ENCODE measurements at regions not wholly inside any gene's neighbourhood (a gene's known extent, or its start where the extent isn't known, plus 50 kb on each side); places are given as distances from the start of the nearest gene placed in this dataset.

GRCh38 chr2:23029111-23029510 lies 355.9 kb upstream of the KLHL29 start:
- Histone ChIP-seq H4K20me1 (ENCODE audit: control insufficient read depth, extremely low read depth, insufficient read depth, low read length) (no peaks in the 10 kb centered on the region), H3K27ac (ENCODE audit: insufficient read depth, low read length) (no peak overlapping the region), H3K9me3 (ENCODE audit: control insufficient read depth, insufficient read depth, low read depth, low read length) (no peaks in the 10 kb centered on the region), H2AFZ (ENCODE audit: low read length) (no peak overlapping the region), H3K27me3 (ENCODE audit: control insufficient read depth, insufficient read depth, low read length) (no peaks in the 10 kb centered on the region), H3K79me2 (ENCODE audit: control insufficient read depth, insufficient read depth, low read length) (no peaks in the 10 kb centered on the region), H3K4me2 (ENCODE audit: extremely low read depth, insufficient read depth, low read length) (no peak overlapping the region), H3K4me3 (replicated peaks in 1 of 4; ENCODE audit: control extremely low read depth in 1 of 4, insufficient read depth in 1 of 4, low read depth in 3 of 4, low read length in 4 of 4) (no peak overlapping the region), H3K36me3 (ENCODE audit: control insufficient read depth, insufficient read depth, low read length) (no peaks in the 10 kb centered on the region), H3K4me1 (ENCODE audit: control insufficient read depth, extremely low read depth, insufficient read depth, low read length) (no peaks in the 10 kb centered on the region), H3K9ac (ENCODE audit: insufficient read depth, low read length) (no peak overlapping the region)
- no peak for TF ChIP-seq EZH2 (IDR thresholded peaks at IDR 0.05; ENCODE audit: low read length, missing control alignments)
- TF ChIP-seq, protein P1, sequence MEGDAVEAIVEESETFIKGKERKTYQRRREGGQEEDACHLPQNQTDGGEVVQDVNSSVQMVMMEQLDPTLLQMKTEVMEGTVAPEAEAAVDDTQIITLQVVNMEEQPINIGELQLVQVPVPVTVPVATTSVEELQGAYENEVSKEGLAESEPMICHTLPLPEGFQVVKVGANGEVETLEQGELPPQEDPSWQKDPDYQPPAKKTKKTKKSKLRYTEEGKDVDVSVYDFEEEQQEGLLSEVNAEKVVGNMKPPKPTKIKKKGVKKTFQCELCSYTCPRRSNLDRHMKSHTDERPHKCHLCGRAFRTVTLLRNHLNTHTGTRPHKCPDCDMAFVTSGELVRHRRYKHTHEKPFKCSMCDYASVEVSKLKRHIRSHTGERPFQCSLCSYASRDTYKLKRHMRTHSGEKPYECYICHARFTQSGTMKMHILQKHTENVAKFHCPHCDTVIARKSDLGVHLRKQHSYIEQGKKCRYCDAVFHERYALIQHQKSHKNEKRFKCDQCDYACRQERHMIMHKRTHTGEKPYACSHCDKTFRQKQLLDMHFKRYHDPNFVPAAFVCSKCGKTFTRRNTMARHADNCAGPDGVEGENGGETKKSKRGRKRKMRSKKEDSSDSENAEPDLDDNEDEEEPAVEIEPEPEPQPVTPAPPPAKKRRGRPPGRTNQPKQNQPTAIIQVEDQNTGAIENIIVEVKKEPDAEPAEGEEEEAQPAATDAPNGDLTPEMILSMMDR (conservative IDR thresholded peaks at IDR 0.05 in 1 of 2, IDR thresholded peaks at IDR 0.05 in 1 of 2; ENCODE audit: low read depth in 1 of 2, low read length in 2 of 2), result no peak
- no peak for DNase-seq (ENCODE audit: low read depth in 2 of 2)

DNA sequence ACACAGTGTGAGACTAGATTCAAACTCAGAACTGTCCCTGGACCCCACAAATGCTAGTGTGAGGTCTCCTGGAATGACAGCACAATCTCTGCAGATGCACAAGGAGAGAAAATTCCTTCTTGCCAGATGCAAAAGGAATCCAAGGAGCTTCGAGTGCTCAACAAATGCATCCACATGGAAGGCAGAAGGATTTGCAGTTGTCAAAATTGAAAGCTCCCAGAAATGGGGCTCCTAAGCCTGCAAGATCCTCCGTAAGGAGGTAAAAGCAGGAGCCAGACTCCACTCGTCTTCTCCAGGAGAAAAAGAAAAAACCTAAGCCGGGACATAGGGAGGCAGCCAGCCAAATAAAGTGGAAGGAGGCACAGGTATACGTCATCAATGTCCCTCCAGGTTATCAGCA lies 355.0 kb upstream of the KLHL29 start:
- no peaks in the 10 kb centered on the region for H4K20me1 ChIP-seq (ENCODE audit: control insufficient read depth, extremely low read depth, insufficient read depth, low read length)
- H3K27ac ChIP-seq (ENCODE audit: insufficient read depth, low read length), result no peak overlapping the region
- no peak overlapping the region for H3K4me2 ChIP-seq (ENCODE audit: extremely low read depth, insufficient read depth, low read length)
- no peak overlapping the region for H3K4me3 ChIP-seq (replicated peaks in 1 of 4; ENCODE audit: control extremely low read depth in 1 of 4, insufficient read depth in 1 of 4, low read depth in 3 of 4, low read length in 4 of 4)
- H3K9me3 ChIP-seq (ENCODE audit: control insufficient read depth, insufficient read depth, low read depth, low read length), result no peaks in the 10 kb centered on the region
- H3K36me3 ChIP-seq (ENCODE audit: control insufficient read depth, insufficient read depth, low read length), result no peaks in the 10 kb centered on the region
- H3K4me1 ChIP-seq (ENCODE audit: control insufficient read depth, extremely low read depth, insufficient read depth, low read length), result no peaks in the 10 kb centered on the region
- no peak overlapping the region for H3K9ac ChIP-seq (ENCODE audit: insufficient read depth, low read length)
- no peaks in the 10 kb centered on the region for H3K27me3 ChIP-seq (ENCODE audit: control insufficient read depth, insufficient read depth, low read length)
- H2AFZ ChIP-seq (ENCODE audit: low read length), result no peak overlapping the region
- H3K79me2 ChIP-seq (ENCODE audit: control insufficient read depth, insufficient read depth, low read length), result no peaks in the 10 kb centered on the region
- TF ChIP-seq EZH2 (IDR thresholded peaks at IDR 0.05; ENCODE audit: low read length, missing control alignments), result no peak
- TF ChIP-seq, protein P1 (conservative IDR thresholded peaks at IDR 0.05 in 1 of 2, IDR thresholded peaks at IDR 0.05 in 1 of 2; ENCODE audit: low read depth in 1 of 2, low read length in 2 of 2), result no peak
- no peak for DNase-seq (ENCODE audit: low read depth in 2 of 2)

DNA sequence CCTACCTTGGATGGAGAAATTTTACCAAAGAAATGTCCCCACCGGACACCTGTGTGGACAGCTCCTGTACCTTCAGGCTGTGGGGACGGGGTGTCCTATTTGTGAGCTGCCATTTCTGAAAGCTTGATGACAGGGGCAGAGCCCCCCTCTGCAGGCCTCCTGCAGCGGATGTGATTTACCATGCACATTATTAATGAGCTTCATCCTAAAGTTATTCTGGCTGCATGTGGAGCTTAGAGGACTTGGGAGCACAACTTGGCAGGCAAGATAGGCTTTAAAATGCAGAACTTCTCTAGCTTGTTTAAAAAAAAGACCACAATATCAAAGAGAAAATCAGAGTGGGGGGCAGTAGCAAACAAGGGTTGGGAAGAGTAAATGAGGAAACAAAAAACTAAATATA lies 350.0 kb upstream of the KLHL29 start:
- no peaks in the 10 kb centered on the region for H3K79me2 ChIP-seq (ENCODE audit: control insufficient read depth, insufficient read depth, low read length)
- H3K36me3 ChIP-seq (ENCODE audit: control insufficient read depth, insufficient read depth, low read length), result no peaks in the 10 kb centered on the region
- no peak overlapping the region for H3K9ac ChIP-seq (ENCODE audit: insufficient read depth, low read length)
- no peaks in the 10 kb centered on the region for H4K20me1 ChIP-seq (ENCODE audit: control insufficient read depth, extremely low read depth, insufficient read depth, low read length)
- H3K4me3 ChIP-seq (replicated peaks in 1 of 4; ENCODE audit: control extremely low read depth in 1 of 4, insufficient read depth in 1 of 4, low read depth in 3 of 4, low read length in 4 of 4), result no peak overlapping the region
- no peak for TF ChIP-seq EZH2 (IDR thresholded peaks at IDR 0.05; ENCODE audit: low read length, missing control alignments)
- TF ChIP-seq, protein P1 (conservative IDR thresholded peaks at IDR 0.05 in 1 of 2, IDR thresholded peaks at IDR 0.05 in 1 of 2; ENCODE audit: low read depth in 1 of 2, low read length in 2 of 2), result no peak
- DNase-seq (ENCODE audit: low read depth in 2 of 2), result no peak
- no peak overlapping the region for H2AFZ ChIP-seq (ENCODE audit: low read length)
- no peaks in the 10 kb centered on the region for H3K9me3 ChIP-seq (ENCODE audit: control insufficient read depth, insufficient read depth, low read depth, low read length)
- H3K27ac ChIP-seq (ENCODE audit: insufficient read depth, low read length), result no peak overlapping the region
- H3K27me3 ChIP-seq (ENCODE audit: control insufficient read depth, insufficient read depth, low read length), result no peaks in the 10 kb centered on the region
- H3K4me2 ChIP-seq (ENCODE audit: extremely low read depth, insufficient read depth, low read length), result no peak overlapping the region
- H3K4me1 ChIP-seq (ENCODE audit: control insufficient read depth, extremely low read depth, insufficient read depth, low read length), result no peaks in the 10 kb centered on the region
